NCI-H774 (cell line): ENCODE measurements at regions not wholly inside any gene's neighbourhood (a gene's known extent, or its start where the extent isn't known, plus 50 kb on each side); places are given as distances from the start of the nearest gene placed in this dataset.
"Not testable (repeated sequence)": the region's sequence is repeated elsewhere in the genome, so short reads cannot be mapped to it uniquely, and the experiment has no call there.

Experiments used
- DNase-seq: peaks from one replicate; lab custom pipeline; 2025; lab: John Stamatoyannopoulos, UW

DNA sequence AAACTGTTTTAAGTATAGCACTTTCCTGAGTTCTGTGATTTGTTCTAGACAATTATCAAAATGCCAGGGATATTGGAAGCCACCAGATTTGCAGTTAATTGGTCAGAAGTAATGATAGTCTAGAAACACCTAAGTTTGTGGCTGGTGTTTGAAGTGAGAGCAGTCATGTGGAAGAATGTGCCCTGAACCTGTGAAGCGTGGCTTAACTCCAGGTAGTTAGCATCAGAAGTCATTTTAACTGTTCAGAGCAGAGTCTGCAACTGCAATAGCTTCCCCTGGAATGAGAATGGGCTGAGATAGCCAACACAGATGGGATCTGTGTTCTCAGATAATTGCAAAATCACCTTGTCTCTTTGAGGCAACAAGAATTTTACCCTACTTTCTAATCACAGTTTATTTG lies 255.1 kb upstream of the GK2 start:
- no peak for DNase-seq

DNA sequence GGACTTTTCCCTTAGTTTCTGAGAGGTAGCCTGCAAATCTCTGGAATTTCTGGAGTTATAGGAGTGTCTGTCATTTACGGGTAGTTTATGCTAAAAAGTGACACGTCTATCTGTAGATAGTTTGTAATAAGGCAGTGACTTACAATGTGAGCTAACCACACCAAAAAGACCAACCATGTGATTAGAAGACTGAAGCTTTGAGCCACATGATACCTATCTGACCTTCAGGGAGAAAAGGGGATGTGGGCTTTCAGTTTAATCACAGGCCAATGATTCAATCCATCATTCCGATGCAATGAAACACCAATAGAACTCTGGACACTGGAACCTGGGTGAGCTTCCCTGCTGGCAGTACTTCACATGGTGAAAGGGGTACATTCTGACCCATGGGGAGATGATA lies 254.6 kb upstream of the GK2 start:
- DNase-seq = no peak

DNA sequence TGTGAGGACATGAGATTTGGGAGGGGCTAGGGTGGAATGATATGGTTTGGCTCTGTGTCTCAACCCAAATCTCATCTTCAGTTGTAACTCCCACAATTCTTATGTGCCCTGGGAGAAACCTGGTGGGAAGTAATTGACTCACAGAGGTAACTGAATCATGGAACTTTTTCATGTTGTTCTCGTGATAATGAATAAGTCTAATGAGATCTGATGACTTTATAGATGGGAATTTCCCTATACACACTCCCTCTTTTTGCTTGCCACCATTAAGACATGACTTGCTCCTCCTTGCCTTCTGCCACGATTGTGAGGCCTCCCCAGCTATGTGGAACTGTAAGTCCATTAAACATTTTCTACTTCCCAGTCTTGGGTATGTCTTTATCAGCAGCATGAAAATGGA lies 253.2 kb upstream of the GK2 start:
- DNase-seq = no peak

DNA sequence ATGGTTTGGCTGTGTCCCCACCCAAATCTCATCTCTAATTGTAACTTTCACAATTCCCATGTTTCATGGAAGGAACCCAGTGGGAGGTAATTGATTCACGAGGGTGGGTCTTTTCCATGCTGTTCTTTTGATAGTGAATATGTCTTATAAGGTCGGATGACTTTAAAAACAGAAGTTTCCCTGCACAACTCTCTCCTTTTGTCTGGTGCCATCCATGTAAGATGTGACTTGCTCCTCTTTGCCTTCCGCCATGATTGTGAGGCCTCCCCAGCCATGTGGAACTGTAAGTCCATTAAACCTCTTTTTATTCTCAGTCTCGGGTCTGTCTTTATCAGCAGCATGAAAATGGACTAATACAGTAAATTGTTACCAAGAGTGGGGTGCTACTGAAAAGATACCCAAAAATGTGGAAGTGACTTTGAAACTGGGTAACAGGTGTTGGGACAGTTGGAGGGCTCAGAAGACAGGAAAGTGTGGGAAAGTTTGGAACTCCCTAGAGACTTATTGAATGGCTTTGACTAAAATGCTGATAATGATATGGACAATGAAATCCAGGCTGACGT lies 251.4 kb upstream of the GK2 start:
- DNase-seq = not testable (repeated sequence)

DNA sequence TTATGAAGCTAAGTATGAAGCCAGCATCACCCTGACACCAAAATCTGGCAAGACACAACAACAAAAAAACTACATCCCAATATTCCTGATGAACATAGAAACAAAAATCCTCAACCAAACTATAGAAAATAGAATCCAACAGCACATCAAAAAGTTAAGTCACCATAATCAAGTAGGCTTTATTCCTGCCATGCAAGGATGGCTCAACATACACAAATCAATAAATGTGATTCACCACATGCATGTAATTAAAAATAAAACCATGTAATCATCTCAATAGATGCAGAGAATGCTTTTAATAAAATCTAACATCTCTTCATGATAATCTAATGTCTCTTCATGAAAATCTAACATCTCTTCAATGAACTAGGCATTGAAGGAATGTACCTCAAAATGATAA lies 249.4 kb upstream of the GK2 start:
- DNase-seq = no peak

DNA sequence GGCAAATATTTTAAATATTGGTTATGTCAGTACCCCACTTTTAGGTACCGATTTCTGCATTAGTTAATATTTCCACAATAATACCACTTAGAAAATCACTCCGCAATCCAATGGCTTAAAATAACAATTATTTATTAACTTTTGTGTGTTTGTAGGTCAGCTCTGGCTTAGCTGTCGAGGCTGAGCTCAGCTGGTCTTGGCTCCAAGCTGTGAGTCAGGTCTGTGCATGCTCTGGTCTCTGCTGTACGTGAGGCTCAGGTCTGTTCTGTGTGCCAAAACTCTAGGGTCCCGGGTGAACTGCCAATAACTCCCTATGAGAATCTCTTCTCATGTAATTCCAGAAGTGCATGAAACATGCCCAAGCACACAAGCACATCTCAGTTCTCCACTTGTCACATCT lies 245.8 kb upstream of the GK2 start:
- DNase-seq = no peak

DNA sequence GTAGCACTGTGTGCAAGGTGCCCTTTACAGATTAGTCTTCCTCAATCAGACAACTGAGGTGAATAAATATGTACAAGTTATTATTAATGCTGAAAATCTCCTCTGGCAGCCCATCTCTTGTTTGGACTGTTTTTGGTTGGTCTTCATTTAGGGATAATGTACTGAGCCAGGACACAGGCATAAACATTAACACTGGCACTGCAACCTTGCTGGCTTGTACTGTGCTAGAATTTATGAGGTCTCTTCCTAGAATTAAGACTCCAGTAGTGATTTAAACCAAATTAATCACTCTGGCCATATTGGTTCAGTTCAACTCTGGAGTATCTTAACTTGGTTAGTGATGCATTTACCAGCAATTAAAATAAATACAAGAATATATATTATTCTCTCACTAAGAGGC lies 244.7 kb upstream of the GK2 start:
- no peak for DNase-seq

DNA sequence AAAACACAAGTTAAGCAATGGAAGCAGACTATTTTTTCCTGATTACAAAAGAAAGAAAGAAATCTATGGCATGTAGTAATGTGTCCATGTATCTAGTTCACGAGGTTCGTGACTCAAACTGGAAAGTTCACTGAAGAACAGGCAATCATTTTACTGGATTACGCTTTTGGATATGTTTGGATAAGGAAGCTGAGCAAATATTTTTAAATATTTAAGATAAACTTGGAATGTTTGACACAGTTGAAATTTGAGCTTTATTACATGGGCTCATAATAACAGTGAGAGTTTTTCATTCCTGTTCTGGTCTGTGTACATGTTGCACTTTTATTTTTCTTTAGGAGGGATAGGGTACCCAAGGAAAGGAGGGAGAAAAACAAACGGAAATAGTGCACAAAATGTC lies 244.2 kb upstream of the GK2 start:
- no peak for DNase-seq

DNA sequence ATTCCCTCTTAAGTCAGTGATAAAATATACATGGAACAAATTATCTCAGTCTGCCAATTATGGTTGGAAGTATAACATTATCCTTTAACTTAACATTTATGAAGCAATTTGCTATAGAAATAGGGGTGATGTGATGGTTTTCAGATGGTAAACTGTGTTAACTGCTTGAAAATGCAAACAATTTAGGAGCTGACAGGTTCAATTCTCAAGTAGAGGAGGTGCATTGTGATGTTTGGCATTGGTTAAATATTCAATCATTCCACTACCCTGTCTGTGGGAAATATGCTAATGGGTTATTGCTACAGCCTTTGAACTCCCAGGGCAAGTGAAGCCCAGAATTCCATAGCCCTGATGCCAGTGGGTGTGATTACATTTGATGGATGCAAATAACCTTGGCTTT lies 243.4 kb upstream of the GK2 start:
- DNase-seq = no peak

DNA sequence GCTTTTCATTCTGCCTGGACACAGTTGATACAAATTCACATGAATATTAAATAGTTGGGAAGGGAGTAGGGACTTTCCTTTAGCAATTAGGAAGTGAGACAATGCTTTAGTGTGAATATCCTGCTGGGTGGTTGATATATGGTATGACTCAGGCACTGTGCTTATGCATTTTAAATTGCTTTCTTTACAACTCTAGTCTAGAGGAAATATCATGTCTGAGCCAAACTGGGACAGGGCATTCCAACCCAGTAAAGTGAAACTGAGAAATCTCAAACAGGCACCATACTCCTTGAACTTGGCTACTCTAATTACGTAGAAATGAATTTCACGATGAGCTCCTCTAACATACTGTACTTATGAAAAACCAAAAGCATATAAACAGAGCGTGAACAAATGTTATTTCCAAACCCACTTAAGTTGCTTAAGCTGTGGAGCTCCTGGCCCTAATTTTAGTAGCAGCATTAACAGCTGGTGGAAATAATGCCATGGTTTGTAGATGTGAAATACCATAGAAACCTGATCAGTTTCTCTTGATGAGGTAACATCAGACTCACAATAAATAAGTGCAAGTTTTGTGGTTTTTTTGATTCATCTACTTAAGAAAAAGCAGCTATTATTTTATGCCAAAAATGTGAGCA lies 242.9 kb upstream of the GK2 start:
- no peak for DNase-seq

DNA sequence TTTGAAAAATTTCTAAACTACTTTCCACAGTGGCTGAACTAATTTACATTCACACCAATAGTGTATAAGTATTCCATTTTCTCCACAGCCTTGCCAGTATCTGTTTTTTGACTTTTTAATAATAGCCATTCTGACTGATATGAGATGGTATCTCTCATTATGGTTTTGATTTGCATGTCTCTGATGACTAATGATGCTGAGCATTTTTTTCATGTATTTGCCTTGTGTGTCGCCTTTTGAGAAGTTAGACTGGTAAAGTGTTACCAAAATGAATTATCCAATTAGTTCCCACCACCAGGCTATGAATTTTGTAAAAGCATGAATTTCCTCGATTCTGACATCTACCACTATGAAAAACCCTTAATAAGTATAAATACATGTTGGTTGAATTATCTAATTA lies 242.2 kb upstream of the GK2 start:
- no peak for DNase-seq

DNA sequence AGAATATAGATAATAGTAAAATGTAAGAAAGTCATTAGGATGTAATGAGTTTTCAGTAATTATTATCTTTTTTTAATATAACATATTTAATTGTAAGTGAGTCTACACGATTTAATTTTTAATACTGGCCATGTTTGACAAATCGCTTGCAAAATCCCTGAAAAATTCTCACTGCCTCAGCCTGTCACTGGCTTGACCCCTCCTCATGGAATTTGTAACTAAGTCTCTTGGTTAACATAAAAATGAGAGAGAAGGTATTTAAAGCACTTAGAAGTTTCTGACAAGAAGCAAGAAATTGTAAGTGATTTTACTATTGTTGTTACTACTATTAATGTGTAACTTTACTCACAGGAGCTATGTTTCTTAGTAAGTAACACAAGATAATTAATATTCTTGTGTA lies 237.9 kb upstream of the GK2 start:
- no peak for DNase-seq

DNA sequence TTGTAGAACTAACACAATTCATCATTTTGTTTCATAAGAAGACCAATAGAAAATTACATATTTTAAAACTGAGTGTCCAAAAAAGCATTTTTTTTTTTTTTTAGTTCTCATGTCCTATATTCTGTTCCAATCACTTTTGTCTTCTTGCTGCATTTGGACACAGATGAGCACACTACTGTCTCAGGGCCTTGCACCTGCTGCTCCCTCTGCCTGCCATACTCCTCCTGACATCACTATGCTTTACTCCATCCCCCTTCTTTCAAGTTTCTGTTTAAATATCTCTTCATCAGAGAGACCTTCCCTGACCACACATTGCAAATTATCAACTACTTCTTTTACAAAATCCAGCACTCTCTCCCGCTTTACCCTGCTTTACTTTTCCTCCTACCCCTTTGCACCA lies 230.7 kb upstream of the GK2 start:
- no peak for DNase-seq

DNA sequence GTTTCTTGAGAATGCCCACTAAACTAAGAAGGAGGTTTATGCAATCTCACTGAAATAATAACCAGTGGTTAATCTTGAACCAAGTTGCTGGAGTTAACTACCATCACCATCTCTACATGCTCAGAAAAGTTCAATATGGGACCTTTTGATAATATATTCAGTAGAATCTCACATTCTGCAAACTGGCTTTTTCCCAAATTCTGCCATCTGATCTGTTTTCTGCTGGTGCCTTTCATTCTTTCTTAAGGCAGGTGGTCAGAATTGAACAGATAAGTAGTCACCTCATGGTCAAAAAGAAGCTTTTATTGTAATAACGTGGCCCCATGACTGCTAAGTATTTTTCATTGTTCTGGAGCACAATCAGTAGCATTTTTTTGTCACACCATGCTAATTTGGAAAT lies 229.0 kb upstream of the GK2 start:
- no peak for DNase-seq

DNA sequence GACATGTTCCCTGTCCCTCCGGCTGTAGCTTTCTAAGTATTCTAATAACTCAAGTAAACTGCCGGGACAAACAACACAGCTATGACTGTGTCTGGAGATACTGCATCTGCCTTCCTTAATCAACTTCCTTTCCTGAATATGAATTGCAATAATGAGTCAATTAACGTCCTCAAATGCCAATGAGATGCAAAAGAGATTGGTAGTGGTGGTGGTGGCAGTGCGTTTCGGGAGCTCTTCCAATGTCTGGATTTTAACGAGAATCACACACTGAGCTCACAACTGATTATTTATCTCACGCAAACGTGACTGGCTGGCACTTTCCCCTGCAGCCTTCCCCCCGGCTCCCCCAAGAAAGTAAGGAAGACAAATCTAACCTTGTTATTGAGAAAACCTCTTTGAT lies 226.1 kb upstream of the GK2 start:
- no peak for DNase-seq

DNA sequence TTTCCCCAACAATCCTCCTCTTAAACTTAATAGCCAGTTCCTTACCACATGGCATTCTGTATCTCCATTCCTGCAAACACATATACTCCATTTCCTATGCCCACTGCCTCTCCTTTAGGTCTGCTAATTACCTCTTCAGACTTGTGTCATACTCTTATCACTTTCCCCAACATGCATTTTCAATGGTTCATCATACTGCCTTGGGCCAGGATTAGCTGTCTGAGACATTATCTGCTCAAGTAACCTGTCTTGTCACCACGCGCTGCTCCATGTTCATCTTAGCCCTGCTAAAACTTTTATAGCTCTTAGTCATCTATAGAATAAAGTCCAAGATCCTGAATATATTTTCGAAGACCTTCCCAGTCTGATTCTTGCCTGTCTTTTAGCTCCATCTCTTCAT lies 224.1 kb upstream of the GK2 start:
- DNase-seq = no peak

DNA sequence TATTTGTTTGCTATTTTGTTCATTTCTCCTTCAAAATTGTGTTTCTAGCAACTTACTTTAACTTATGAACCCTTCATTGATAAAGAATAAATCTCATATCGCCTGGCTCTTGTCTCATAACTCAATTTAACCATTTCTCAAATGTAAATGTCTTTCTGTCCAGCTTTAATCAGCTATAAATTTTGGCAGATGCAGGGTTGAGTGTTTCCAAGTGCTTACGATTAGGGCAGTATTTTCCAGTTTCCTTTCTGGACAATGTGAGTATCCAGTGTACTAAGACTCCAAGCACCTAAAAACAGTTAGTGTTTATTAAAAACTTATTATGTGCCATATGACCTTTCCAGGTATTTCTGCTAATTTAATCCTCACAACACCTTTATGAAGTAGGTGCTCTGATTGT lies 218.6 kb upstream of the GK2 start:
- no peak for DNase-seq

DNA sequence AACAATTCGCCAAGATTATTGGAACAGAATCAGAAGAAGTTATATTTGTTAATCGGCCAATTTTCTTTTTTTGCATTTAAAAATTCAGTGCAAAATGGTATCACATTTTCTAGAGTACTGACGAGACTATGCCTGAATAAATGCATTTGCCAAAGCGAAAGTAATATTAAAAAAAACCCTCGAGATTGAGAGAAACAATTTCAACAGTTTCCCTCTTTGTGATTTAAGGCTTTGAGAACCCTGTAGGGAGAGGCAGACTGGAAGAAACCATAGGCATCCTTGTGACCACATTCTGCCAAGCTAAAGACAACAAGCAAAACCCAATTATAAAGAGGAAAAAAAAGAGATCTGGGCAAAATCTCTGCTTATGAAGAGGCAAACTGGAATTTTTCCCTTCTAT lies 218.1 kb upstream of the GK2 start:
- no peak for DNase-seq

DNA sequence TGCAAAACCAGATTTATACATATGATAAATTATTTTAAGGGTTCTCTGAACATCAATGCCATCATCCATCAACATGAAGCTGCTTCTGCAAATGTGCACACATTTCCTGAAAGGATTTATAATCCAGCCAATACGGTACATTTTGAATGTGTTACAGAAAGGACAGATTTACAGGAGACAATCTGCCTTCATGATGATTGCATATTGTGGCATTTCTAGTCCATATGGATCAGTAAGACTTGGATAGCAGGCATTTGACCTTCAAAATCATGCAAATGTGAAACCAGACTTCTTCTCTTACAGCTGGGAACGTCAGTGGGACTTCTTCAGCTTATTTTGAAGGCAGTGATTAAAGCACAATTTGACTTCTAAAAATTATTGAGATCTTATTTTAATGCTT lies 217.3 kb upstream of the GK2 start:
- no peak for DNase-seq

DNA sequence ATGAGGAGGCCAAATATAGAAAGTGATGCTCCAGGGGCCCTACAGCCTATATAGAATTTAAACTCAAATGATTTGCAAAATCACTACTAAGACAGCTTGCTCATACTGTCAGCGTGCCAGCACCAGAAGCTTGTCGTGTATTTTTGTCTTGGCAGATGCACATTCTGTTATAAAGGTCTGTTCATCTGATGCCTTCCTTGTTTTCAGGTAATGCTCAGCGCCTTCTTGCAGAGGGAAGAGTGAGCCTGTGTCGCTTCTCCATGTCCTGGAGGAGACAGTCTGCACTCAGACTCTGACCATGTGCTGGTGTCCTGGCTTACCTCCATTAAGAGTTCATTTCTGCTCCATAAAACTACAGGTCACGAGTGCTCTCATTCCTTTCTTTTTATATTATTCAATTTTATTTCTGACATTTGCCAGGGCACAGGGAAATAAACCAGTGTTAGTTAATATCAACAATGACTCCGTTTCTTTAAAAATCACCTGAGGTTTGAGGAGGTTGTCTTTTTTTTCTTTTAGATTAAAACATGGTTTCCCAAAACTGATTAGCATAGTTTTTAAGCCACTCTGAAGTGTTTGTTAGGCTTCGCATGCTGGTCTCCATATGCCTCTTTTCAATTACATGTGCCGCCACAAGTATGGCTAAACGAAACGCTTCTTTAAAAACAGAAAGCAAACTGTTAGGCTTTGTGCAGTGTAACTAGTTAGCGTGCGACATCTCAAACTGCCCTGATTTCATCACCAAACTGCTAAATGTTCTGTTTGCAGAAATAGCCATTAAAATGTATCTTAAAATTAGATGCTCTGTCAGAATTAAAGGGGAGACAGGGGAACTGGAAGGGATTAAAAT lies 215.2 kb upstream of the GK2 start:
- no peak for DNase-seq

DNA sequence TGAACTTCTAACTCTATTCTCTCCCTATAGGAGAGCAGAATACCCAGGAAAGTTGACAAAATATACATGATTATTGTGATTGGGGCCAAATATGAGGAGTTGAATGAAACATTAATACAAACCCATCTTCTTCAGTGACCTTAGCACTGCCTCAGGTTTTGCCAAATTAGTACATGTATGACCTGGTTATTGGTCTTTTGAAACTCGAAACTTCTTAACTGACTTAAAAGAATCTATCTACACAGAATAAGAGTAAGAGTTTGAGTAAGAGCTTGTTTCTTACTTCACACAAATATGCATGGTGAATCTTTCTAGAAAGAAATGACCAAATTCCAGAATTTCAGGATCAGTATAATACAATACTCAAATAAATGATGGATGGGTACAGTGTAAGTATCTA lies 213.0 kb upstream of the GK2 start:
- no peak for DNase-seq

DNA sequence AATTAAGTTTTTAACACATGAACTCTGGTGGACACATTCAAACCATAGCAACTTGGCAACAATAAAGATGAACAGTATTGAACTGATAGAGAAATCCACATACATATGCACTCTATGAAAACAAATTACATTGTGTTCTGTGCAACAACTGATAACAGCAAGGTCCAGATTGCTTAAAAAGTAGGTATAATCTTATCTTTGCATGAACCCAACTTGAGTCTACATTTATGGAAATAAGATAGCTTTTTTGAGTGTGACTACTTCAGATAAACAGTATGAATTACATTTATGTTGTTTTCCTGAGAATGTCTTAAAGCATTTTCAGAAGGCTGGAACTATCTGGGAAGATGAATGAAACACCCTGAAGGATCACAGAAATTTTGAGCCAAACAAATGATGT lies 212.6 kb upstream of the GK2 start:
- no peak for DNase-seq

DNA sequence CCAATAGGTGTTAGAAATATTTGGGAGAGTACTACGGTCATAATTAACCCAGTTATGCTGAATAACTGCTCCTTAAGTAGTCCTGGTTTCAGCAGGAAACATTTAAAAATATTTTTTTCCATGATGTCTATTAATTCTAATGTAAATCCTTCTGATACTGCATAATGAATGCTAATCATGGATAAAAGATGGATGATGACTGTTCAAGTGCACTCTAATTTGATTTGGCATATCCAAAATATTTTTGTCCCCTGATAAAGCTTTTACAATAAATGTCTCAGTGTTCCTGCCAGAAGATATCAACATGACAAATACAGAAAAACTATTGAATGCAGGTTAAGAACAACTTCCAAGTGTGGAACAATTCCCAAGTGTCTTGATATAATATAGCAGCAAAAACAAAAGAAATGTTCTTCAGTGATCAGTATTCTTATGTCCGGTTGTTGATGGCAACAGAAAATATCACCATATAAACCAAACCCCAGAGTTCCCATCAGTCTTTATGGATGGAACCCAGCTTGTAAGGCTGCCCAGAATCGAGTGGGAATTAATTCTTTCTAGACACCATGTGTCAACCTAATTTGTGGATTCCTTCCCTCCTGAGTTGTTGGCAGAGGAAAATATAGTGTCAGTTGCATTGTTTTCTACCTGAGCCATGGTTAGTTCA lies 205.4 kb upstream of the GK2 start:
- no peak for DNase-seq
